ELR (cell line): ENCODE measurements at regions not wholly inside any gene's neighbourhood (a gene's known extent, or its start where the extent isn't known, plus 50 kb on each side); places are given as distances from the start of the nearest gene placed in this dataset.
A peak's percentile ranks its signal among the peaks of the same experiment; 100 is the strongest.

ENCODE experiments used
- DNase-seq: peaks from one replicate; pipeline ENCODE4 v3.0.0-alpha.2; 2015; ENCODE audit warnings: low read depth

DNA sequence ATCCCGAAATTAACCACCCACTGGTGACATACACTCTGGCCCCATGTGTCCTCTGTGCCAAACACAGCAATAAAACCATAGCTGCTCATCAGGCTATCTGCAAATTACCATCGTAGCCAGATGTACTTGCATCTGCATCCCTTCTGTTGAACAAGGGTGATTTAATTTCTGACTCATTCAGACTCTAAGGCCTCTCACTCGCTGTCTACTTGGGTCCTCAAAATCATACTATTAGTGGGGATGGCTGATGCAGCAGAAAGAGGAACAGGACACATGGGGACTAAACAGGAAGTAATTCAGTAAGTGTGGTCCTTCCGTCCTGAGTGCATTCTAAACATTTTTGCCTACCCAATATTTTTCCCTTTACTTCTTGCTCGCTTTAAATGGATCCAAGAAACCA is 2275.0 kb upstream of the PCDH20 start:
- peak; percentile 38 for DNase-seq

GRCh38 chr13:63684822-63685221 is 2269.2 kb upstream of the PCDH20 start:
- DNase-seq = no peak

- no peak for DNase-seq
These were observed 2265.1 kb upstream of the PCDH20 start for GRCh38 chr13:63680704-63681103.

DNA sequence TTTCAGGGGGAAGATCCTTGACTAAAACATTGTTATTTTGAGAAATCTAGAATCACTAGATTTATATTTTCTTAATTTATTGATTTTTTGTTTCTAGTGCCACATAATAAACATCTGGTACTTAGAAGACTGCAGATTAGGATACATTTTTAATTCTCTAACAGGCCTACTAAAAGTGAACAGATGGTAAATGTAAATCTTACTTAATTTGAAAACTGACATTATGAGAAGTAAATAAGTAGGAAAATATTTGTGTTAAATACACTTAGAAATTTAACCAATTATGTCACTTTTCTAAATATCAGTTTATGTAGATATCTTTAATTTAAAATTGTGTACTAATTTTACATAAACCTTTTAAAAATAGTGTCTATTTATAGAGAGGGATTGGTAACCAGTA is 2255.6 kb upstream of the PCDH20 start:
- DNase-seq = no peak

DNA sequence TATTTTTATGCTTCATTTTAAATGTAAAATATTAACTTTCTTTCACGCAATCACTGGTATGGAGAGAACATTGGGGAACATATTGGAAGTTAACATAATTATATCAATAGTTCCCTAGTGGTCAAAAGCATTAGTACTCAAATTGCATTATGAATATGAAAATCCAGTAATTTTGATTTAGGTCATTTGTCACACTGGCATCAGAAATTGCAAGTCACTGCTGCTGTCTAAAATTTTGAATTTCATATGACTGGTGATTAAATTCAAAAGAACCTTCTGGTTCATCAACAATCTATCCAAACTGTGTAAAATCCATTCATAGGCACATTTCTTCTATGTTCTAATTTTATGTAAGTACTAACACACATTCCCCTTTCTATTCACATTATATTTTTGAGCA is 2235.7 kb upstream of the PCDH20 start:
- no peak for DNase-seq

- DNase-seq = peak; percentile 28
These were observed 2227.9 kb upstream of the PCDH20 start for GRCh38 chr13:63643543-63643942.

DNA sequence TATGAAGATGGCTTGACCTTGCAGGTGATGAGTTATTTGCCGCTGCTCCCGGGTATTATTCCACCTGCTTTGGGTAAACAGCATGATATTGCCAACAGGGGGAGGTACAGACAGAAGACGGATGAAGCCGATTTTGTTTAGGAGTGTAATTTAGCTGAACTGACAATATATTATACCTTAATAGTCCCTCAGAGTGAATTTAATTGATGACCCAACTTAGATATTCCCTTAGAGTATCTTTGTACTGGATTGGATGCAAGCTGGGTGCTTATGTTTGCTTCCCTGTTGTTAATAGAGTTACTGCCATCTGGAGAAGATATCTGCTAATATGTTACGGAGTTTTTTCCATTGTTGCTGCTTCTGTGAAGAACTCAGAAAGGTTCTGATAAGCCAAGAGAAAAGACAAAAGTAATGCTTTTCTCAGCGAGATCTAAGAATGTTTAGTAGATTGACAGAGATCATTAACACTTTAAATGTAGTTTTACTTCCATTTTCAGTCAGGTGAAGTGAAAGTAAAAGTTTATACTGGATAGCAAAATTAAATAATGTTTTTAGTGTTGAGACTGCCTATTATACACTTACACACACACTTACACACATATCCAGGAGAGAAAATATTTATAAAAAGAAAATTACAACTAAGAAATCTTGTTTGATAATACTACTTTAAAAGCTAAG is 2220.8 kb upstream of the PCDH20 start:
- peak; percentile 50 for DNase-seq

DNA sequence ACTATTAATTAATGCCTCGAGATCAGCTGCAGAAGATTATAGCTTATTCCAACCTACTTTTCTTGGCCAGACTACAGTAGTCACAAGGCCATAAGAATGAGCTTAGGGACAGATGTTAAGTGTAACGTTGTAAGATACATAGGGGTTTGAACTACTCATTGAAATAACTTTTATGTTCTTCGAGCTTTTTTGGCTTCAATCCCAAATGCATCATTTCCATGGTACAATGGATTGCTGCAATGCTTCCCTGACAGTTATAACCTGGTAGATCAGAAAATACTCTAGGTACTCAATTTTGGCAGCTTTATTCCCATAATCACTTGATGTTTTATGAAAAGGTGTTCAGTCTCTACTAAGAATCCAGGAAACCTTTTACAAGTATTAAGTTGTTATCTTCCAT is 2216.7 kb upstream of the PCDH20 start:
- no peak for DNase-seq

GRCh38 chr13:63631006-63631405 is 2215.4 kb upstream of the PCDH20 start:
- DNase-seq = no peak

- no peak for DNase-seq
These were observed 2213.9 kb upstream of the PCDH20 start for GRCh38 chr13:63629591-63629990.

GRCh38 chr13:63628310-63628709 is 2212.7 kb upstream of the PCDH20 start:
- DNase-seq = no peak

- peak; percentile 36 for DNase-seq
These were observed 2210.2 kb upstream of the PCDH20 start for GRCh38 chr13:63625869-63626268.

DNA sequence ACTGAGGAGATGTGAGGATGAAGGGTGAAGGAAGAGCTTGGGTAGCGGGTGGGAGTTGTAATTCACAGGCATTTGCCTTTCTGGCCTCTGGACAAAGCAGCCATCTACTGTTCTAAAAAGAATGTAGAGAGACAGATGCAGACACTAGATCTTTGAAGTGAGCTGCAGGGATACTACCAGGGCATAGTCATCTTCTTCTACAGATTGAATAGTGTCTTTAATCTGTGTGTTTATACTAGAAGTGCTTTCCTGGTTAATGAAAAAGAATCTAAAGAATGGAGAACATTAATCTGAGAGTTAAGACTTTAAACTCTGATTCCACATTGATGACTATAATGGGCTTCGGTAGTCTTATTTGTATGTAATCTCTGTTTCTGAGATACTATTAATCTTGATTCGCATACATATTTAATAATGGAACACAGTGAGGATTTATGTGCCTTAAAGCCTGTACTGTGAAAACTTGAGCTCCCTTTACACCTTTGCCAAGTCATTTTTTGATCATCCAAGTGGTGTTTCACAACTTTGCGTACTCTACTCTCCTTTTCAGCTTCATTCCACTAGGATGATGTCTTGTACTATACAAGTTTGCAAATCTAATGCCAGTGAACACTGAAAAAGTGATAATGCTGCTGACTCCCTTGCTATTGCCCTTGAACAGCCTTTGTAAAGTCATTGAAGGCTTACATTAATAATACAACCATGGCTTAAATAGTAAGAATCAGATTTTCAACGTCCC is 2199.4 kb upstream of the PCDH20 start:
- no peak for DNase-seq

DNA sequence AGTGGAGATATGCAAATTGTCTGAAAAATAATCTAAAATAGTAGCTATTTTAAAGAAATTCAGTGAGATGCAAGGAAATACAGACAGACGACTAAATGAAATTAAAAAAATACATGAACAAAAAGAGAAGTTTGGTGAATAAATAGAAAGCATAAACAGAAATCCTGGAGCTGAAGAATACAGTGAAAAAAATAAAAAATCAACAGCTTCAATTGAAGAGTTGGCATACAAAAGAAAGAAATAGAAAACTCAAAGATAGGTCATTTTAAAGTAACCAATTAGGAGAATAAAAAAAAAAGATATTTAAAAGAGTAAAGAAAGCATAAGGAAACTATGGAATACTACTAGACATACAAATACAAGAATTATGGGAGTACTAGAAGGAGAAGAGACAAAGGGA is 2191.5 kb upstream of the PCDH20 start:
- DNase-seq = no peak

GRCh38 chr13:63605962-63606361 is 2190.3 kb upstream of the PCDH20 start:
- DNase-seq = peak; percentile 6

GRCh38 chr13:63605403-63605802 is 2189.8 kb upstream of the PCDH20 start:
- DNase-seq = no peak

- DNase-seq = no peak
These were observed 2180.2 kb upstream of the PCDH20 start for GRCh38 chr13:63595811-63596210.

DNA sequence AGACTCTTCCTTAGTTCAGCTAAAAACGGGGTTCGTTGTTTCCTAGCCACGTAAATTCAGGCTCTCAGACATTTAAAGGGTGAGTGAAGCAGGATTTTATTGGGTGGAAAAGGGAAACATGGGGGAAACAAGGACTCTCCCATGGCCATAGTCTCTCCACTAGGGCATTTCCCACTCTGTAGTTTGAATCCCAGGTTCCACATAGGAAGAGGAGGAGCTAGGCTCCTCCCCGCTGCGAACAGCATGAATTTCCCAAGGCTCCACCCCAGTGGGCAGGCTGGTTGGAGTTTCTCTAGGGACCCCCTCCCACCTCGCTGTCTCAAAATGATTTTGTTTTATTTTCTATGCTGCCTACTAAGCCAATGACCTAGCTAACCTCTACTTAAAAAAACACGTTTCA is 2170.8 kb upstream of the PCDH20 start:
- peak; percentile 8 for DNase-seq

GRCh38 chr13:63578796-63579195 is 2163.1 kb upstream of the PCDH20 start:
- no peak for DNase-seq

DNA sequence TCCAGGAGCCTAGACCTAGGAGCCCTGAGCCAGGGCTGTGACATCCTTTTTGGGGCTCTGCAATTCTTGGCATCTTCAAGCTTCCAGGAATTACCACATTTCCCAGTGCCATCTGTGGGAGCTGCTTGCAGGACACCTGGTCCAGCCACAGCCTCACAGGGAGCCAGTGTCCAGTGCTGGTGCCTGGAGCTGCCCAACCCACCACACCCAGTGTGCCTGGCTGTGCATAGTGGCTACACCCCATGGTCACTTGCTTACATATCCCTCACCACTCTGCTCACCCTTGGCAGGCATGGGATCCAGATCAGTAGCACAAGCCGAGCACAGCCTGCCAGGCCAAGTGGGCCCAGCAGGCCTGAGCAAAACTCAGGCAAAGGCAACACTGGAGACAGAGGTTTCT is 2151.4 kb upstream of the PCDH20 start:
- DNase-seq = no peak

DNA sequence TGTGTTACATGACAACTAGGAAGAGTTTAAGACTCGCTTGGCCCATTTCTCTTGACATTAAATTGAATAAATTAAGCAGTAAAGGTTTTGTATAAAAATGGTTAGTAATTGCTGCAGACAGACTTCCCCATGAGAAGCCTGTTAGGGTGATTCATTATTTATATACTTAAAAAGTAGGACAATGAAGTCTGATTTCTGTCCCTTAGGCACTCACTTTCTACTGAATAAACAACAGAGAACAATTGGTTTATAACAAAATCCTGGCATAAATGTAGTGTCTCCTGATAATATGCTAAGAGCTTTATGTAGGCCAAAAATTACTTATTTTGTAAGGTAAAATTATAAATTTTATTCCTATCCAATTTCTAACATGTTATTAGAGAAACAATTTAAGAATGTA is 2138.5 kb upstream of the PCDH20 start:
- no peak for DNase-seq

DNA sequence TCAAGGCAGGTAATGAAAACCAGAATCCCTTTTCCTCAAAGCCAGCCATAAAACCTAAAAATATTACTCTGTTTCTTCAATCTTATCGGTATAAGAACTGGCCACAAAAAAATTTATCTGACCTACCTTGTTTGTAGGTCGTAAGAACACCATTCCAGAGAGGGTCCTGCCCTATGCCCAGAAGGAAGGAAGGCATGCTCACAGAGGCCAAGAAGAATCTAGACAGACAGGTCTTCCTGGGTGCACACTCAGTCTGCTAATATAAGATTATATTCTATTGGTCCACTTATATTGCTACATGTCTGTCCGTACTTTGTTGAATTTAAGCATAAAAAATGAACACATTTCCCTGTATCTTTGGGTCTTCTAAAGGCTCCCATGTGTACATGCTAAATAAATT is 2136.1 kb upstream of the PCDH20 start:
- no peak for DNase-seq

GRCh38 chr13:63546524-63546923 is 2130.9 kb upstream of the PCDH20 start:
- DNase-seq = no peak

- no peak for DNase-seq
These were observed 2127.1 kb upstream of the PCDH20 start for GRCh38 chr13:63542770-63543169.
